Lower leg skin (tissue), 4 donors: ENCODE measurements at regions not wholly inside any gene's neighbourhood (a gene's known extent, or its start where the extent isn't known, plus 50 kb on each side); places are given as distances from the start of the nearest gene placed in this dataset.

Experiments used
- DNase-seq, 2 donors: peaks; one replicate each; pipeline ENCODE4 v3.0.0-alpha.2; 2019; ENCODE audit warnings: low spot score in 2 of 2
- H3K4me3 ChIP-seq: fragments of 200-600 bp; sonication (generic); 2 replicates; pipeline ENCODE4 v1.5.1; 2017; ENCODE audit warnings: mild to moderate bottlenecking, low read depth; ENCODE audit not compliant: poor library complexity, severe bottlenecking
- CTCF ChIP-seq, 3 donors: fragments of 450-650 bp; IDR thresholded peaks; one replicate each; pipeline ENCODE4 v1.5.1; 2016; ENCODE audit warnings: antibody characterized with exemption in 3 of 3, mild to moderate bottlenecking in 3 of 3, moderate library complexity in 2 of 3
- POLR2A ChIP-seq, 2 donors: fragments of 450-650 bp; IDR thresholded peaks; one replicate each; pipeline ENCODE4 v1.6.1; 2016 to 2017; ENCODE audit warnings: antibody characterized with exemption in 2 of 2, mild to moderate bottlenecking in 1 of 2, moderate library complexity in 1 of 2
- WGBS, 2 donors: methylation state at CpG; one replicate each; pipeline ENCODE4 v1.1.5; 2018; 5-methylcytosine and 5-hydroxymethylcytosine counted together
- intact Hi-C: fragments of 100-400 bp; cut with DNase I; formaldehyde crosslinking; loops from one replicate; pipeline ENCODE4 v1.15.0; 2023; ENCODE audit warnings: low total_unique reads

- intact Hi-C loops = no loop called here
- DNase-seq = no peak
- TF ChIP-seq CTCF (IDR thresholded peaks at IDR 0.05) (no peak), POLR2A (IDR thresholded peaks at IDR 0.05) (no peak)
- WGBS, 2 donors = 80% methylated on average over 3 of the region's 3 CpGs
- no peak overlapping the region for H3K4me3 ChIP-seq
Observed at GRCh38 chr1:57633881-57634280, 210.0 kb upstream of the DAB1 start.

GRCh38 chr1:57633056-57633455 lies 209.2 kb upstream of the DAB1 start:
- WGBS, 2 donors = 63 to 64% methylated on average over 4 of the region's 4 CpGs
- TF ChIP-seq POLR2A (IDR thresholded peaks at IDR 0.05) = no peak
- no peak for TF ChIP-seq CTCF (IDR thresholded peaks at IDR 0.05)
- intact Hi-C loops = no loop called here
- DNase-seq = no peak
- H3K4me3 ChIP-seq = no peak overlapping the region

GRCh38 chr1:57632401-57632800 lies 208.5 kb upstream of the DAB1 start:
- DNase-seq = no peak
- TF ChIP-seq POLR2A (IDR thresholded peaks at IDR 0.05) (no peak), CTCF (IDR thresholded peaks at IDR 0.05) (no peak)
- 51 to 63% methylated on average over 3 of the region's 3 CpGs for WGBS, 2 donors
- H3K4me3 ChIP-seq = no peak overlapping the region
- intact Hi-C loops = no loop called here

- TF ChIP-seq CTCF (IDR thresholded peaks at IDR 0.05) (no peak), POLR2A (IDR thresholded peaks at IDR 0.05) (no peak)
- no peak overlapping the region for H3K4me3 ChIP-seq
- intact Hi-C loops = no loop called here
- no peak for DNase-seq
Observed at GRCh38 chr1:57627612-57628011, 203.8 kb upstream of the DAB1 start.

- H3K4me3 ChIP-seq = no peak overlapping the region
- no peak for DNase-seq
- WGBS, 2 donors = 66 to 68% methylated on average over 3 of the region's 3 CpGs
- no peak for TF ChIP-seq CTCF (IDR thresholded peaks at IDR 0.05)
- no peak for TF ChIP-seq POLR2A (IDR thresholded peaks at IDR 0.05)
- intact Hi-C loops = no loop called here
Observed at GRCh38 chr1:57623791-57624538, 200.1 kb upstream of the DAB1 start.
